Lung microvascular endothelial cell (primary cell): ENCODE measurements at regions not wholly inside any gene's neighbourhood (a gene's known extent, or its start where the extent isn't known, plus 50 kb on each side); places are given as distances from the start of the nearest gene placed in this dataset.

Experiments used
- DNase-seq, 2 donors: peaks; one replicate each; pipeline versions ENCODE4 v3.0.0 to v3.0.0-alpha.2; 2010; ENCODE audit warnings: low read depth in 2 of 2

GRCh38 chr17:14818469-14818868, 446.7 kb downstream of the PMP22 start:
- DNase-seq: no peak

GRCh38 chr17:14815079-14815478, 450.0 kb downstream of the PMP22 start:
- DNase-seq: no peak

GRCh38 chr17:14813649-14814370, 451.3 kb downstream of the PMP22 start:
- no peak for DNase-seq

GRCh38 chr17:14808425-14808824, 456.7 kb downstream of the PMP22 start:
- no peak for DNase-seq

GRCh38 chr17:14805348-14805747, 459.8 kb downstream of the PMP22 start:
- no peak for DNase-seq

GRCh38 chr17:14803826-14804225, 461.3 kb downstream of the PMP22 start:
- no peak for DNase-seq

GRCh38 chr17:14797801-14798200, 467.3 kb downstream of the PMP22 start:
- no peak for DNase-seq

GRCh38 chr17:14797021-14797420, 468.1 kb downstream of the PMP22 start:
- no peak for DNase-seq

- no peak for DNase-seq
Measured at GRCh38 chr17:14794961-14795360, 470.2 kb downstream of the PMP22 start.

GRCh38 chr17:14793237-14793636, 471.9 kb downstream of the PMP22 start:
- no peak for DNase-seq

- DNase-seq: no peak
Measured at GRCh38 chr17:14792746-14793145, 472.4 kb downstream of the PMP22 start.

- DNase-seq: no peak
Measured at GRCh38 chr17:14791221-14791620, 473.9 kb downstream of the PMP22 start.

- no peak for DNase-seq
Measured at GRCh38 chr17:14790521-14790920, 474.6 kb downstream of the PMP22 start.

GRCh38 chr17:14784997-14785696, 480.0 kb downstream of the PMP22 start:
- no peak for DNase-seq

GRCh38 chr17:14781123-14781522, 480.2 kb downstream of the HS3ST3B1 start:
- DNase-seq: no peak

GRCh38 chr17:14780097-14780651, 479.3 kb downstream of the HS3ST3B1 start:
- no peak for DNase-seq

GRCh38 chr17:14779241-14779640, 478.4 kb downstream of the HS3ST3B1 start:
- no peak for DNase-seq

- no peak for DNase-seq
Measured at GRCh38 chr17:14777291-14777690, 476.4 kb downstream of the HS3ST3B1 start.

- no peak for DNase-seq
Measured at GRCh38 chr17:14776791-14777190, 475.9 kb downstream of the HS3ST3B1 start.

- DNase-seq: no peak
Measured at GRCh38 chr17:14775731-14776492, 475.0 kb downstream of the HS3ST3B1 start.

- DNase-seq: no peak
Measured at GRCh38 chr17:14774774-14775173, 473.9 kb downstream of the HS3ST3B1 start.

- no peak for DNase-seq
Measured at GRCh38 chr17:14772776-14773175, 471.9 kb downstream of the HS3ST3B1 start.
